Prostate gland (tissue), 1 donor: ENCODE measurements at regions not wholly inside any gene's neighbourhood (a gene's known extent, or its start where the extent isn't known, plus 50 kb on each side); places are given as distances from the start of the nearest gene placed in this dataset.

ENCODE experiments used
- POLR2A ChIP-seq: fragments of 450-650 bp; IDR thresholded peaks from one replicate; pipeline ENCODE4 v1.6.1; 2016; ENCODE audit warnings: antibody characterized with exemption, mild to moderate bottlenecking
- POLR2AphosphoS5 ChIP-seq: sonication (generic); formaldehyde crosslinking; IDR thresholded peaks from one replicate; pipeline ENCODE4 v1.6.1; 2017; ENCODE audit warnings: antibody characterized with exemption

- TF ChIP-seq POLR2AphosphoS5, result no peak
- TF ChIP-seq POLR2A, result no peak
Measured at GRCh38 chr12:124151583-124151982, 143.3 kb upstream of the RFLNA start.
